Liver (tissue), 3 donors: ENCODE measurements at regions not wholly inside any gene's neighbourhood (a gene's known extent, or its start where the extent isn't known, plus 50 kb on each side); places are given as distances from the start of the nearest gene placed in this dataset.

Source experiments
- CTCF ChIP-seq: fragments of 150-350 bp; IDR thresholded peaks from 2 replicates; pipeline ENCODE4 v1.5.1; 2017; ENCODE audit warnings: improper control_type of control experiment, low read depth, low read length; ENCODE audit not compliant: missing input control
- FOXA2 ChIP-seq: IDR thresholded peaks from 2 replicates; pipeline ENCODE4 v1.6.1; 2016; ENCODE audit warnings: antibody characterized with exemption
- GABPA ChIP-seq, 2 donors: IDR thresholded peaks in 1 of 2; conservative IDR thresholded peaks in 1 of 2; 2 replicates each; pipeline ENCODE4 v1.6.1; 2016; ENCODE audit warnings: antibody characterized with exemption in 2 of 2, mild to moderate bottlenecking in 1 of 2, moderate library complexity in 1 of 2
- RAD21 ChIP-seq, 2 donors: IDR thresholded peaks; 2 replicates each; pipeline ENCODE4 v1.6.1; 2016; ENCODE audit warnings: antibody characterized with exemption in 2 of 2, mild to moderate bottlenecking in 2 of 2
- TAF1 ChIP-seq: conservative IDR thresholded peaks from 2 replicates; pipeline ENCODE4 v1.6.1; 2016; ENCODE audit warnings: antibody characterized with exemption, mild to moderate bottlenecking
- YY1 ChIP-seq: IDR thresholded peaks from 2 replicates; pipeline ENCODE4 v1.6.1; 2016; ENCODE audit warnings: antibody characterized with exemption, mild to moderate bottlenecking
- TF ChIP-seq, protein P1 (sequence below): IDR thresholded peaks from 2 replicates; pipeline ENCODE4 v1.6.1; 2016; ENCODE audit warnings: antibody characterized with exemption, mild to moderate bottlenecking
- TF ChIP-seq, protein P2 (sequence below): IDR thresholded peaks from 2 replicates; pipeline ENCODE4 v1.6.1; 2016; ENCODE audit warnings: antibody characterized with exemption
- donor health status: healthy.
- donor health status: healthy.

- TF ChIP-seq CTCF (no peak), GABPA (IDR thresholded peaks at IDR 0.05 in 1 of 2, conservative IDR thresholded peaks at IDR 0.05 in 1 of 2) (no peak), RAD21 (IDR thresholded peaks at IDR 0.05) (no peak), YY1 (no peak), FOXA2 (no peak), TAF1 (no peak)
- TF ChIP-seq, protein P1, sequence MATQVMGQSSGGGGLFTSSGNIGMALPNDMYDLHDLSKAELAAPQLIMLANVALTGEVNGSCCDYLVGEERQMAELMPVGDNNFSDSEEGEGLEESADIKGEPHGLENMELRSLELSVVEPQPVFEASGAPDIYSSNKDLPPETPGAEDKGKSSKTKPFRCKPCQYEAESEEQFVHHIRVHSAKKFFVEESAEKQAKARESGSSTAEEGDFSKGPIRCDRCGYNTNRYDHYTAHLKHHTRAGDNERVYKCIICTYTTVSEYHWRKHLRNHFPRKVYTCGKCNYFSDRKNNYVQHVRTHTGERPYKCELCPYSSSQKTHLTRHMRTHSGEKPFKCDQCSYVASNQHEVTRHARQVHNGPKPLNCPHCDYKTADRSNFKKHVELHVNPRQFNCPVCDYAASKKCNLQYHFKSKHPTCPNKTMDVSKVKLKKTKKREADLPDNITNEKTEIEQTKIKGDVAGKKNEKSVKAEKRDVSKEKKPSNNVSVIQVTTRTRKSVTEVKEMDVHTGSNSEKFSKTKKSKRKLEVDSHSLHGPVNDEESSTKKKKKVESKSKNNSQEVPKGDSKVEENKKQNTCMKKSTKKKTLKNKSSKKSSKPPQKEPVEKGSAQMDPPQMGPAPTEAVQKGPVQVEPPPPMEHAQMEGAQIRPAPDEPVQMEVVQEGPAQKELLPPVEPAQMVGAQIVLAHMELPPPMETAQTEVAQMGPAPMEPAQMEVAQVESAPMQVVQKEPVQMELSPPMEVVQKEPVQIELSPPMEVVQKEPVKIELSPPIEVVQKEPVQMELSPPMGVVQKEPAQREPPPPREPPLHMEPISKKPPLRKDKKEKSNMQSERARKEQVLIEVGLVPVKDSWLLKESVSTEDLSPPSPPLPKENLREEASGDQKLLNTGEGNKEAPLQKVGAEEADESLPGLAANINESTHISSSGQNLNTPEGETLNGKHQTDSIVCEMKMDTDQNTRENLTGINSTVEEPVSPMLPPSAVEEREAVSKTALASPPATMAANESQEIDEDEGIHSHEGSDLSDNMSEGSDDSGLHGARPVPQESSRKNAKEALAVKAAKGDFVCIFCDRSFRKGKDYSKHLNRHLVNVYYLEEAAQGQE, result no peak
- TF ChIP-seq, protein P2, sequence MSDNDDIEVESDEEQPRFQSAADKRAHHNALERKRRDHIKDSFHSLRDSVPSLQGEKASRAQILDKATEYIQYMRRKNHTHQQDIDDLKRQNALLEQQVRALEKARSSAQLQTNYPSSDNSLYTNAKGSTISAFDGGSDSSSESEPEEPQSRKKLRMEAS, result no peak
Measured at GRCh38 chr13:39960191-39960590, 304.7 kb downstream of the COG6 start.
